Suppressor macrophage (primary cell): ENCODE measurements at regions not wholly inside any gene's neighbourhood (a gene's known extent, or its start where the extent isn't known, plus 50 kb on each side); places are given as distances from the start of the nearest gene placed in this dataset.
"Not testable (repeated sequence)": the region's sequence is repeated elsewhere in the genome, so short reads cannot be mapped to it uniquely, and the experiment has no call there.

ENCODE experiments used
- DNase-seq, 4 experiments: peaks; one replicate each; pipeline ENCODE4 v3.0.0-alpha.2; 2020 to 2022

DNA sequence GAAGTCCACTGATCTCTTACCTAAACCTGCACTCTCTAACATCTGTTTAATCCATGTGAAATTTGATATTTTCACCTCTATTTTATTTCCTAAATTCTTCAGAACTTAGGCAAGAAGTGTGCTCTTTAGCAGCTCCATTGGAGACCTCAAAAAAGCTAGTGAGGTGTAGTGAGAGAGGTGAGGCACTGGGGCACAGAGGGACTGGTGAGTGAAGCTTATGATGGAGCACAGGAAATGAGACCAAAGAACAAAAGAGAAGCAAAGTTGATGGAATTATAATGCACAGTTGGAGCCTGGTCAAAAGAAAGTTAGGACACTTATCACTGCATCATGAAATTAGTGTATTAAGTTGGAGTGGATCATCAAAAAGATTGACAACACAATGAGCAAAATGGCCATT lies 1050.7 kb upstream of the NRXN1 start:
- DNase-seq = no peak

DNA sequence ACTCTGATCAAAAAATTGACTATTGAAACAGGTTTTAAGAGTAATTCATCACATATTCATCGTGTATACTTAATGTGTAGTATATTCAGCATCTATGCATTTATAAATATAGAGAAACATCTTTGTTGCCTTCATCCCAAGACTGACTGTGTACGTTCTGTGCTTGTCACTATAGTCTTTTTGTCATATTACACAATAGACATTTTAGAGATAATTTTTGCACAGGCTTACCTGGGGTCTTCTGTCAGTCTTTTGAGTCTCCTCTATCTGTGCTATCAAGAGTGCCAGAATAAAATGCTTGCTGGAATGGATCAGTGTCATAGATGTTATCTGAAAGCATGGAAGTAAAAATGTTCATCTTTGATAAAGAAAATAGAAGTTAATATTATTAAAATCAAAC lies 1047.7 kb upstream of the NRXN1 start:
- DNase-seq = no peak

DNA sequence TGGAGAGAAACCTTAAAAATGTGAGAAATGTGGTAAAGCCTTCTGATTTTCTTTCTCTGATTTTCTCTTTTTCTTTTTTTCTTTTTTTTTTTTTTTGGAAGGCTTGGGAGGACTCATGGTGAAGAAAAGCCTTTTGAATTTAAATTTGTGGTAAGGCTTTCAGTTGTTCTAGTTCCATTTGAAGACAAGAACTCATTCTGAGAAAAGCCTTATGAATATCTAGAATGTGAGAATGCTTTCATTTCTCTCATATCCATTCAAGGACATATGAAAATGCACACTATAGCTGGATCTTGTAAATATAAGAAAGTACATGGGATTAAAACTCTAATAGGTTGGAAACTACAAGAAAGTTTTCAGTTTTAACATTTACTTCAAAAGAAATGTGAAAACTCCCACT lies 1045.2 kb upstream of the NRXN1 start:
- no peak for DNase-seq

DNA sequence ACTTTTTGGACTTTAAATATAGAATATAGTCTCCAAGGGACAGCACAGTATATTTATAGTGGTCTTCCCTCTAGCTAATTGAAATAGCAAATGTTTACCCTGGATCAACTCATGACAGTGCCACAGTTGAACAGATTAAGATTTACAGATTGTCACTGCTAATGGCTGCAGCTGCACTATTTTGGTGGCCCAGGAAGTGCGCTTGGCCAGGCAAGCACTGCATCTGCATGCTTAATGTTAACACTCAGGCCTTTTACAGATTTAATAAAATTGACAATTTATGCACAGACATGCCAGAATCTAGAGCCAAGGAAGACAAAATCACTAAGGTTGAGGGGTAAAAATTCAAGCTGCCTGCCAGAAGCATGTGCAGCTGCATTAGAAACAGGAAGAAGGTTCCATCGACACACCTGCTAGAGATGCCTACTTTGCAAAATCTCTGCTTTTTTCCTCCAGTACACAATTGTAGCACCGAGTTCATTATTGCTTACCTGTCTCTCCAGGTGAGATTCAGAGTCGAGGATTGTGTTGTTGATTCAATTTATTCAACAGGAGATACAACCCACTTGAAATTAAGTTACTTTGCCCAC lies 1042.3 kb upstream of the NRXN1 start:
- no peak for DNase-seq

DNA sequence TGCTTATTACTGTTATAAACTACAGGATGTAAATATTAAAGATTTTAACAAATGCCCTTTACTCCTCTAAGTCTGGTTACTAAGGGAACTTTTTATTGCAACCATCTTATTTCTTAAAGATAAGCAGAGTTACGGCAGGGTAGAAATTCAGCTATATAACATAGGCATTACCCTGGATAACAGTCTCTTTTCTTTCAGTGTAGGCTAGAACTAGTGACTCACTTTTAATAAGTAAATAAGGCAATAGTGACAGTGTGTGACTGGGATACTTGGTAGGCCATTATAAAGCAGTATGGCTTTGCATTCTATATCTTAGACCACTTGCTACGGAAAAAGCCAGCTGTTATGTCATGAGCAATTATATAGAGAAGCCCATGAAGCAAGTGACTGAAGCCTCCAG lies 1041.0 kb upstream of the NRXN1 start:
- DNase-seq = no peak

DNA sequence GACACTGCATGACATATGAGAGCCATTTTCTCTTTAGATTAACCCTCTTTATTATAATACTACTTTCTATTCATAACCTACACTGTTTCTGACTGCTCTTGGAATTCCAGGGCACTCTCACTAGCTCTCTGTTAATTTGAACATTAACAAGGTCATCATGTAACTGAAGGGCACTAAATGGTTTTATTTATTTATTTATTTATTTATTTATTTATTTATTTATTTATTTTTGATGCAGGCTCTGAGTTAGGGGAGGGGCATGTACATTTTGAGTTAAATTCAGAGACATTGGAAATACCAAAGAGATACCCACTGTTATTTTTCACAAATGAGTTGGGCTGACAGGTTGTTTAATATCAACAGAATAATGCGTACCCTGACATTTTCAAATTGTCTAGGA lies 1038.7 kb upstream of the NRXN1 start:
- DNase-seq = no peak

DNA sequence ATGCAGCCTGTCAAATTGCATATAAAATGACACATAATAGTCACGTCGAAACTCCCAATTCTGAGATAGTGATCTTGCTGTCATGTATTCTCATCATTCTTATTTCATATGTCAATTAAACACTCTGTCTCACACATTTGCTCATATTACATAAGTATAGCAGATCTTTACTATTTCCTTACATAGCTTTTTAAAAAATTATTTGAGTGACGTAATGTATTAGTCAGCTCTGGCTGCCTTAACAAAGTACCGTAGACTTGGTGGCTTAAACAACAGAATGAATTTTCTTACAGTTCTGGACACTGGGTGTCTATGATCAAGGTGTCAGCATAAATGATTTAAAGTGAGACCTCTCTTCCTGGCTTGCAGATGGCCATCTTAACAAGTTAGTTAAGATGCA lies 1032.3 kb upstream of the NRXN1 start:
- DNase-seq = no peak

DNA sequence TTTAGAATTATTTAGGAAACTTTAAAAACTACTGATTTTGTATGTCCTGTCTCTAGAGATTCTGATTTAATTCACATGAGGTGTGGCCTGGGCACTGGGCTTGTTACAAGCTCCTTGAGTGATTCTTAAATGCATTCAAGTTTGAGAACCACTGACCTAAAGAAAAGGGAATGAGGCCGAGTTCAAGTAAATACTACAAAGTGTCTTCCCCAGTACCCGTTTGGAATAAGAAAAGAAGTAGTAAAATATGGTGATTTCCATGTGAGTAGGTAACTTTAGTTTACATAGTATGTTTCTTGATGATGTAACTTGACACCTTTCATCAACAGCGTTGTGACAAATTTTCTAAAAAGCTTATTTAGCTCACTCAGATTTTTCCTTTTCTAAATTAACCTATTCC lies 1022.9 kb upstream of the NRXN1 start:
- no peak for DNase-seq

DNA sequence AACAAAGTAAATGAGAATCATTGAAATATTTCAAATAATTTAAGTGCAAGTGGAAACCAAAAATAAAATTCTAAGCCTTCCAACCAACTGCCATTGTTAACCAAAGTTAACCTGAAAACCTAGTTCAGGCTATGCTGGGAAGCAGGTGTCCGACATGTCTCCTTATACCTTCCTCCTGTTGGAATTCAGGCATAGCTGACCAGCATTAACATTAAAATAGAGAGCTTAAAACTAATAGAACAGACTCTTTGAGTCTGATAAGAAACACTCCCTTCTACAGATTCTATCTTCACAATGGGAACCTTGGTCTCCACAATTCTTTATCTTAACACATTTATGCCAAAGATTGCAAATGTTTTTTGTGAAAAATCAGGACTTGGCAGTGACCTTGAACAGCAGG lies 1004.9 kb upstream of the NRXN1 start:
- DNase-seq = no peak

DNA sequence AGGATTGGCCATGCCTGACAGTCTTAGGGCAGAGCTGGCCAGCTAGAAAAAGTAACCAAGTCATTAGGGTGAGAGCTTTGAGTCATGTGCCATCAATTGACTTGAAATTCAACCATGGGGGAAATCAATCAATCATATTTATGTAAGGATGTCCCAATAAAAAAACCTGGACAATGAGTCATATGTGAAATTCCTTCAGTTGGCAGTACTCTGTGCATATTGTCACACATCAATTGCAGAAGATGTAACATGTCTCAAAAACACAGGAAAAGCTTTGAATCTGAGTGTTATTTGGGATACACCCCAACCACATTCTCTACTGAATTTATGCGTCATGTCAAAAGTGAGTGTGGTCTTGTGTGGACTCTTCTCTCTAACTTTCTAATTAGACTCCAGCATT lies 1004.1 kb upstream of the NRXN1 start:
- DNase-seq = no peak

DNA sequence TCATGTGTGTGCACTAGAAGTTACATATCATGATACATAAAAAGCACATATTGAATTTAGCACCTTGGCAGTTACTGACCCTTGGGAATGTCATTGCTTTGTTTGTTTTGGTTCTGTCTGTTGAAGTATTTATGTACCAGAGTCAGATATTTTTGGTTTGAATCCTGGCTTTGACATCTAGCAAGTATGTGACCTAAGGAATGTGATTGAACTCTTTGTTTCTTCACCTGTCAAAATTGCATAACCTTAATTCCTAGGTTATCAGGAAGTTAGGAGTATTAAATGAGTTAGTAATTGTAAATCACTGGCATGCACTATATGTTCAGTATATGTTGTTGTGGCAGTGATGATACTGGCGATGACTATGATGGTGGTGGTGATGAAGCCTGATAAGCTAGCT lies 1003.5 kb upstream of the NRXN1 start:
- no peak for DNase-seq

DNA sequence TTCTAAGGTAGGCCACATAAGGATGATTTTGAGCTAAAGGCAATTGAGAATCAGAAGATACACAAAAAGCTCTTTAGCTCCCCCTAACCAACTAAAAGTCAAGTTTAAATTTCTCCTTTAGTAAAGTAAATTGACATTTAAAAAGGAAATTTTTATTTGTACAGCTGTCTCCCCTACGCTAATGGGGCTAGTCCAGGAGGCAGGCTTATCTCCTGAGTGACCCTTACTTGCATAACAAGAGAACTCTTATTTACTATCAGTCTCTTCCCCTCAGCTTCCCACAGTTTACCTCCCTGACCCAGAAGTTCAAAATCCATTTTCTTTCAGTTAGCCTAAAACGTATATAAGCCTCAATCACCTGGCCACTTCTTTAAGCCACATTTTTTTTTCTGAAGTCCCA lies 1002.8 kb upstream of the NRXN1 start:
- no peak for DNase-seq

DNA sequence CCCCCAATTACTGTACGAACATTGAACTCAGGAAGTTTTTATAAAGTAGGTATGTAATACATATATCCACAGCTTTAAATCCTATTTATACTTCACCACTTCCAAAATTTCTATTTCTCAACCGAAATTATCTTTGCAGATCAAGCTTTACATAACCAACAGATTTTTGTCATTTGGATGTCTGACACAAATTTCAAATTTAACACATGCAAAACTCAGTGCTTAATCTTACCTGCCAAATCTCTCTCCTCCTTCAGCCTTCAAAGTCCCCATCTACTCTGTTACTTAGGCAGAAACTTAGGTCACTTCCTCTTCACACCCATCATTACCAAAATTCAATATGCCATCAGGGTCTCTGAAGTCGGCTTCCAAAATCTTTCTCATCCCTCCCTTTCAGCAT lies 990.1 kb upstream of the NRXN1 start:
- DNase-seq = no peak

DNA sequence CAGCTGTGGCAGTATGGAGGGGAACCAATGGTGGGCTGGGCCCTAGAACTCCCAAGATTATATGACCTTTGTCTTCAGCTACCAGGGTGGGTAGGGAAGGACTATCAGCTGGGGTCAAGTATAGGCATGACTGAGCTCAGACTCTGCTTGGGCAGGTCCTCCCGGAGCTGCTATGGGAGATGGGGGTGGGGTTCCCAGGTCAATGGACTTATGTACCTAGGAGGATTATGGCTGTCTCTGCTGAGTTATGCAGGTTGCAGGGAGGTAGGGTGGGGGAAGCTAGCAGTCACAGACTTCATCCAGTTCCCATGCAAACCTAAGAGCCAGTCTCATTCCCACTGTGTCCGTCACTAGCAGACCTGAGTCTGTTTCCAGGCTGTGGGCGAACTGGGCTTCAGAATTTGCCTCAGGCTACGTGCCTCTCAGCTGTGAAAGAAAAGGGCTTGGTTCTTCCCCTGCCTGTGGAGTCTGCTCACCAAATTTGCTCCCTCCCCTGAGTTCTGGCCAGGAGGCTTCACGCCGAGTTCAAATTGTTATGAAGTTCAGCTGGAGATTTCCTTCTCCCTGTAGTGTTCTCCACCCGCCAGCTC lies 985.8 kb upstream of the NRXN1 start:
- DNase-seq = no peak

DNA sequence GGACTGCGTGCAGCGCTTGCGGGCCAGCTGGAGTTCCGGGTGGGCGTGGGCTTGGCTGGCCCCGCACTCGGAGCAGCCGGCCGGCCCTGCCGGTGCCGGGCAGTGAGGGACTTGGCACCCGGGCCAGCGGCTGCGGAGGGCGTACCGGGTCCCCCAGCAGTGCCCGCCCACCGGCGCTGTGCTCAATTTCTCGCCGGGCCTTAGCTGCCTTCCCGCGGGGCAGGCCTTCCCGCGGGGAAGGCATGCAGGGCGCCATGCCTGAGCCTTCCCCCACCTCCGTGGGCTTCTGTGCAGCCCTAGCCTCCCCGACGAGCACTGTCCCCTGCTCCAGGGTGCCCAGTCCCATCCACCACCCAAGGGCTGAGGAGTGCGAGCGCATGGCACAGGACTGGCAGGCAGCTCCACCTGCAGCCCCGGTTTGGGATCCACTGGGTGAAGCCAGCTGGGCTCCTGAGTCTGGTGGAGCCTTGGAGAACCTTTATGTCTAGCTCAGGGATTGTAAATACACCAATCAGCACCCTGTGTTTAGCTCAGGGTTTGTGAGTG lies 975.0 kb upstream of the NRXN1 start:
- DNase-seq = not testable (repeated sequence)

DNA sequence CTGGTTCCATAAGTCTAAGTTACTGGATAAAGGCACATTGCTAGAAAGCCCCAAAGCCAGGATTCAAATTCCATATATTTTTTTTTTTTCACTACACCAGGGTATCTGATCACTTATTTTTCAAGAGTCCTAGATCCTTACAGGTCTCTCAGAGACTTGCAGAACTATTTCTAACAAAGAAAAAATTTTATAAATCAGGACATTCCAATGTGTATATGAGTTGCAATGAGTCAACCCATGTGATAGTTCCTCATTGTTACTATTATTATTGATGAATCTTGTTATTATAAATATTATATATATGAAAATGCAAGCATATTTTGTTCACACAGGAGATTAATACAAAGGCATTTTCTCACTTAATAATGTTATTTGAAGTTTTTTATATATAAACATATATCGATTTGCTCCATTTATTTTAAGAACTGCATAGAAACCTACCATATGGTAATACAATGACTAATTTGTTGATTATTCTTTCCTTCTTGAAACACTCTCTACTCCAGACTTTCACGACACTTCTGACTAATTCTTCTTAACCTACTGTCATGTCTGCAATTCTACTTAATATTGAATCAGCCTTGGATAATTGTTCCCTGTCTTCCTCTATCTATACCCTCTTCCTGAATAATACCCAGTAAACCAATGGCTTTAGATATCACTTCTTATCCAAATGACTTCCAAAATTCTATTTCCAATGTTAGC lies 968.4 kb upstream of the NRXN1 start:
- no peak for DNase-seq

DNA sequence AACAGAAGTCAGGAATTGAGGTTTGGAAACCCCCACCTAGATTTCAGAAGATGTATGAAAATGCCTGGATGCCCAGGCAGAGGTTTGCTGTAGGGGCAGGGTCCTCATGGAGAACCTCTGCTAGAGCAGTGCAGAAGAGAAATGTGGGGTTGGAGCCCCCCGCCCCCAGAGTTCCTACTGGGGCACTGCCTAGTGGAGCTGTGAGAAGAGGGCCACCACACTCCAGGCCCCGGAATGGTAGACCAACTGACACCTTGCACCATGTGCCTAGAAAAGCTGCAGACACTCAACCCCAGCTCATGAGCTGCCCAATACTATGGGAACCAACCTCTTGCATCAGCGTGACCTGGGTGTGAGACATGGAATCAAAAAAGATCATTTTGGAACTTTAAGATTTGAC lies 967.0 kb upstream of the NRXN1 start:
- no peak for DNase-seq

DNA sequence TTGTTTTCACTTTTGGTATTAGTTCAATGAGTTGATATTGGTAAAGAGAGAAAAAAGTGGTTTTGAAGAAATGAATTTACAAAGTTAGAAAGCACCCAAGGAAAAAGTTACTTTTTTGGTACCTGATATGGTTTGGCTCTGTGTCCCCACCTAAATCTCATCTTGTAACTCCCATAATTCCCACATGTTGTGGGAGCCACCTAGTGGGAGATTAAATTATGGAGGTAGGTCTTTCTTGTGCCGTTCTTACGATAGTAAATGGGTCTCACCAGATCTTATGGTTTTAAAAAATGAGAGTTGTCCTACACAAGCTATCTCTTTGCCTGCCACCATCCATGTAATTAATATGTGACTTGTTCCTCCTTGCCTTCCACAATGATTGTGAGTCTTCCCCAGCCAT lies 965.6 kb upstream of the NRXN1 start:
- DNase-seq = no peak

DNA sequence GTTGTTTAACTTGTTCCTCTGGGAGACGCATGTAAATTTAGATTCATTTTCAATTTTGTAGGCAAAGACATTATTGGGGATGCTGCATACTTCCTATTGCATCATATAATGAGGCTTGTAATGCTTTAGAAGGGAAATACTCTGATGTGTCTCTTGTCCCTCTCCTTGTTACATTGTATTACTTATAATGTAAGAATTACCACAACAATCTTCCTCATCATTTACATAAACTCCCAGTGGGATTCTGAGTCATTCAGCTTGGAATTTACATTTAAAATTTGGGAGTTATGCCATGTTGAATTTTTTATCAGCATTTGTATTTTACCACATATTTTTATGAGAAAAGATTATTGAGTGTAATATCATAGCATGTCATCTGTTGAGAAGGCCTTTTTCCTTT lies 963.4 kb upstream of the NRXN1 start:
- no peak for DNase-seq

DNA sequence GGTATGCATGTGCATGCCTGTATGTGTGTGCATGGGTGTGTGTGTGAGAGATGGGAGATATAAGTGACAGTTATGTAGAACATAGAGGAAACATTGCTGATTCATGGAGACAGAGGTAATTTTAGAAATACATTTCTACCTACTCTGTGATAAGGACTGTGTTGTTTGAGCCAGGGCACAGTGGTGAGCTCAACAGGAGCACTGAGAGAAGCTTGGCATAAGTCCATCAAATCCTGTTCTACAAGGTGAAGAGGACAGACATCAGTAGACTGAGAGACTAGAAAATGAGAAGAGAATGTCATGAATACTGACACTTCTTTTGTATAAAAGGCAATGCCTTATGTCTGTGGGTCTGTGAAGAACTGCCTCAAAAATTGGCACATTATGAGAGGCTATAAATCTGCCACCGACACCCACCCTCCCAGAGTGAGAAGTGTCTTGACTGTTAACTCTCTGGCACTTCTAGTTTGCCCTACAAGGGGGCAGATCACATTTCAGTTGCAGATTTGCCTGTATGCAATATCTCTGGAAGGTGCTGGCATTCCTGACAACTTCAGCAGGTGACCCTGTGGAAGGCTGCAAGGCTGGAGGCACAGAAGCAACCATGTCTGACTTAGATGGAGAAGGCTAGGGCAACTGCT lies 962.3 kb upstream of the NRXN1 start:
- no peak for DNase-seq

DNA sequence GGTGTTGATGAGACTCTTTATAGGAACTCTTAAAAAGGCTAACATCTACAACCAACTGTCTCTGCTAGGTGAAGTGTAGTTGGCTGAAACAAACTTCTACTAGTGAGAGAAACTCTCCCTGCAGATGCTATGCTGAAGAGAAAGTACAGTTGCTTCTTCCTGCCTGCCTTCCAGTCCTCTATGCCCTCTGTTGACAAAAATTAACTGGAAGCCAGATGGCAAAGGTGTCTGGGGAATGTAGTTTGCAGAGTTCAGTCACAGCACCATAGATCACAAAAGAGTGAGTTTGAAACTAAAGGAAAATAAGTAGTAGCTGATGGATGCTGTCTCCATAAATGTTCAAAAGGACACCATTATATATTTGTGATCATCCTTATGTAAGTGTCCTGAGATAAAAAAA lies 958.8 kb upstream of the NRXN1 start:
- no peak for DNase-seq

DNA sequence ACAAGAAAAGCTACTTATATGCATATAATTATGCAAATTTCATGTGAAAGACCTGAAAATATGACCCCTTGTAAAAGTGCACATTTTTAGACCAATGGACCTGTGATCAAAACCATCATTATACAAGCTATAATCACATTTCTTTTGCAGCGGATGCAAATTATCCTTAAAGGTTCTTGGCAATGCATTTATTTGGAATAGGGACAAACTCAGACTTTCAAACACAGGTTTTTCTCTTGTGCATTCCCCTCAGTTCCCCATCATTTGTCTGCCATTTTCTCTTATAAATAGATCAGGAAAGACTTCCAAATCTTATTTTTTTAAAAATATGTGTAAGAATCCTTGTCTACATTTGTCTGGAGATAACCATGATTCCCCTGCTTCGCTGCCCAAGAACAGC lies 954.2 kb upstream of the NRXN1 start:
- DNase-seq = no peak

DNA sequence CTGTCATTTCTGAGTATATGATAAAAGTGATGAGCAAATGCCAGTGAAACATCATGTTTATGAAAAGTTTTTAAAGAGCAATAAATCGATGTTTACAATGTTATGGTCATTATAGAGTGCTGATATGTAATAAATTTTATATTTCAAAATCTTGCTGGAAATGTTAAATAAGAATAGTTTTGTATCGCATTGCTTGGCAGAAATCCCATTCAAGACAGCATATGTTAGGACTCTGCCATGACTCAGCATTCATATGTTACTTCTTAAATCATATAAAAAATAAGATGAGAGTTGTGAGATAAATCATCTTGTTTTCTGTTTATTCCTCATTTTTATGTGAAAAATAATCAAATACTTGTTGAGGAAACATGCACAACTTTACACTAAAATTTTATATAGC lies 949.9 kb upstream of the NRXN1 start:
- DNase-seq = no peak

DNA sequence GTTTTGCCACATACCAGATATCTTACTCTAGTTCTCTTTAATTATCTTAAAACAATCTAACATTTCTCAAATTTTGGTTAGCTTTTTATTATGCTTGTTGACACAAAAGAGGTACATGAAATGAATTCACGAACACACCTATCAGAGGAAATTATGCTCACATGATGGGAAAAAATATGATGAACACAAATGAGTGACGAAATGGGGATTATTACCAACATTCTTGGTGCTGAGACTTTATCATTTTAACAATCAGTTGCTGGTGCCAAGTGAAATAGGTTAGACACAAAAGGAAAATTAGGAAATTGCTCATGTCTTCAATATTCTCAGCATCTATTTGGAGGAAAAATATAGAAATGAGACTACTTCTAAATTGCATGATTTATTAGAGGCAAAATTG lies 944.7 kb upstream of the NRXN1 start:
- no peak for DNase-seq
